ENCODE measurements at regions not wholly inside any gene's neighbourhood (a gene's known extent, or its start where the extent isn't known, plus 50 kb on each side); places are given as distances from the start of the nearest gene placed in this dataset.
"Not testable (repeated sequence)": the region's sequence is repeated elsewhere in the genome, so short reads cannot be mapped to it uniquely, and the experiment has no call there.

DNA sequence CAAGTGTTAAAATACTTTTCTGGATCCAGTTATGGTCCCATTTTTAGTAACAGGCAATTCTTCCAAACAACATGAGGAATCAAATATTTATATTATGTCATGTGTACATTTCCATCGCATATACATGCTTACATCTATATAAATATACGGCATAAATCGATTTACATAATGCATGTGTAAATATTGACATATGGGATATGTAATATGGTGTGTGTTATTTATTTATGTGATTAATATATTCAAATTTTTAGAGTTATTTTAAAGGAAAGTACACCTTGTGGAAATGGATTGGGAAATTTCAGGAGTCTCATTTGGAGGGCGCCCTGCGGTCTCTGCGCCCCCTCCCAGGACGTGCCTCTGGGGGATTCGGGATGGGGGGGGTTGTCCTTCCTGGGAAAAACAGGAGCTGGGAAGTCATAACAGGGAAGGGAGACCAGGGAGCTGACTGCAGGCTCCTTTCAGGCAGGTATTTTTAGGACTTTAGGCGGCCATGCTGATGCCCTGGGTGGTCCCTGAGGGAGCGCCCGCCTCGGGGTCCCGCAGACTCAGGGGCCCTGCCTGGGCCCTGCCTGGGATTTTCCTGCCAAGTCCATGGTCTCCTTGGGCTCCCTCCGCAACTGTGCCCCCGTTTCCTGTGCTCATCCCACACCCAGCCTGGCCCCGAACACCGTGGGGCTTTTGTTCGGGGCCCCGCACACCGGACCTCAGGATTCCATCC is 82.7 kb upstream of the SFSWAP start:
- DNase-seq (ENCODE audit: low read depth) = no peak

DNA sequence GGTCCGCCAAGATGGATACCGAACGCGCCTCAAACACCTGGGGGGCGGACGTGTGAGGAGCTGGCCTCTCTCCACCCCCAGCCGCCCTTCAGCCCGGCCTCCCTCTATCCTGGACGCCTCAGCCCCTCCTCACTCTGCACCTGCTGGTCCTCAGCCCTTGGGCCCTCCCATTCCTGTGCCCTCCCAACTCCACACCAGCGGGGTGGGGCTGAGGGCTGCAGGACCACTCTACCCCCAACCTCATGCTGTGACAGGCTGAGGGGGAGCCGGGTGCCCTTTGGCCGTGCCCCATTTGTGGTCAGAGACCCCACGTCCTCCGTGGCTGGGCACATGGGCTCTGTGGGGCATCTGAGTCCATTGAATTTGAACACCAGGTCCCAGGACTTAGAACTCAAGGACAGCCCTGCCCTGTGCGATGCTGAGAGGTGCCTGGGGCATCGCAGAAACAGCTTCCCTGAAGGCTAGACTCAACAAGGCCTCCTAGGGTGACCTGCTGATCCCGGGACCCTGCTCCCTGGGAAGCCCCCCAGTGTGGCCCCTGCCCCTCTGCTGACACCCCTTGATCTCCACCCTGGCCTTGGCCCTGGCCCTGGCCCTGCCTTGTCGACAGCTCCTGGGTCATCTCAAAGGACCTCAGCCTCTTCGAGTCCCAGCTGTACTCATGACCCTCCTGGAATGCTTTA is 82.0 kb upstream of the SFSWAP start:
- no peak for DNase-seq (ENCODE audit: low read depth)

DNA sequence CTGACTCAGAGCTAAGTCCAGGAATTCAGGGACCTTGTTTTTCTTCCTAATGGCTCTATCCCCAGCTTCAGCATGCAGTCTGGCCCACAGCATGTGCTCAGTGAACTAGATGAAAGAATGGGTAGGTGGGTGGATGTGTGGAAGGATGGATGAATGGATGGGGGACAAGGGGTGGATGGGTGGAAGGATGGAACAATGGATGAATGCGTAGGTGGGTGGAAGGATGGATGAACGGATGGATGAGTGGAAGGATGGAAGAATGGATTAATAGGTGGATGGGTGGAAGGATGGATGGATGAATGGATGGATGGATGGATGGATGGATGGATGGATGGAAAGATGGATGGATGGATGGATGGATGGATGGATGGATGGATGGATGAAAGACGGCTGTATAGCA is 79.7 kb upstream of the SFSWAP start:
- no peak for DNase-seq (ENCODE audit: low read depth)

GRCh38 chr12:131631889-131632651 is 78.8 kb upstream of the SFSWAP start:
- not testable (repeated sequence) for DNase-seq (ENCODE audit: low read depth)

- DNase-seq (ENCODE audit: low read depth) = not testable (repeated sequence)
These were observed 78.3 kb upstream of the SFSWAP start for GRCh38 chr12:131632652-131633023.

DNA sequence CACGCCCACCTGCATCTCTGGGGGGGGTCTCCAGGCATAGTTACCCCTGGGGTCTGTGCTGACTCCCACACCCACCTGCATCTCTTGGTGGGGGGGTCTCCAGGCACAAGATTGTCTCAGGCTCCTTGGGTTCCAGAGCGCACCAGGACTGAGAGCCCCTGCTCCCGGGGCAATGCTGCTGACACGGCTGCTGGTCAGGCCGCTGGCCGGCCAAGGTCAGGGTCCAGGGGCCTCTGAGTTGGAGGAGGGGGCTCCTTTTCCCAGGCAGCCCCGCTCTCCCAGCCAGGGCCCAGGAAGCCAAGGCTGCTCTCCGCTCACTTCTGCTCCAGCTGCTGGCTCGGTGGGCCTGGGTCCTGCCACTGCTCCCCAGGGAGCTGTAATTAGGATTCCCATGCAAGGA is 77.3 kb upstream of the SFSWAP start:
- DNase-seq (ENCODE audit: low read depth) = not testable (repeated sequence)

DNA sequence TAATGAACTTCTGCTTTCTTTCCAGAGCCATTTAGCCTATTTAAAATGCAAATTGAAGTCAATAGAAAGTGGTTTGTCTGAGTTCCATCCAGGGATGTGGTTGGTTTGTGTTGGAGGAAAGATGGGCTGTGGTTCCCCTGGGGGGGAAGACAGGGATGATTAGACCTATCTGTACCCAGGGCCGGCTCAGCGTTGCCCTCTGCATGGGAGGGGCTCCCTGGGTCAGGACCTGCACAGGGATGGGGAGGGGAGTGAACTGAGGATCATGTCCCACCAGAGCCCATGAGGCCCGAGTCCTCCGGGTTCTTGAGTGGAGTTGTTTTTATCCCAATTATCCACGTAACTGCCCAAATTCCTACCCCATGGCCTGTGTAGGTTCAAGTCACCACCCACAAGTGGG is 76.9 kb upstream of the SFSWAP start:
- no peak for DNase-seq (ENCODE audit: low read depth)

- not testable (repeated sequence) for DNase-seq (ENCODE audit: low read depth)
These were observed 75.9 kb upstream of the SFSWAP start for GRCh38 chr12:131635012-131635411.

- no peak for DNase-seq (ENCODE audit: low read depth)
These were observed 75.3 kb upstream of the SFSWAP start for GRCh38 chr12:131635491-131636122.

GRCh38 chr12:131636266-131636665 is 74.6 kb upstream of the SFSWAP start:
- no peak for DNase-seq (ENCODE audit: low read depth)

- DNase-seq (ENCODE audit: low read depth) = no peak
These were observed 73.7 kb upstream of the SFSWAP start for GRCh38 chr12:131636940-131637750.

DNA sequence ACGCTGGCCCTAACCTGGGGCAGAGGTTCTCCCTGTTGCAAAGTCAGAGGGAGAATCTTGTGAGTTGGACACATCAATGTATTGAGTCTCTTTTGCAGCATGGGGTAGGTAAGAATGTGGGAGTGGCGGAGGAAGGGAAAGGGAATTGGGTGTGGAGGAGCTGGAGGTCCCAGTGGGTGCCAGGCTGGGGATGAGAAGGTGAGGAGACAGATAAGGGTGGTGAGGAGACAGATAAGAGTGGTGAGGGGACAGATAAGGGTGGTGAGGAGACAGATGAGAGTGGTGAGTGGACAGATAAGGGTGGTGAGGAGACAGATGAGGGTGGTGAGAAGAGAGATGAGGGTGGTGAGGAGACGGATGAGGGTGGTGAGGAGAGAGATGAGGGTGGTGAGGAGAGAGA is 72.9 kb upstream of the SFSWAP start:
- no peak for DNase-seq (ENCODE audit: low read depth)

GRCh38 chr12:131639270-131639940 is 71.5 kb upstream of the SFSWAP start:
- DNase-seq (ENCODE audit: low read depth) = no peak

DNA sequence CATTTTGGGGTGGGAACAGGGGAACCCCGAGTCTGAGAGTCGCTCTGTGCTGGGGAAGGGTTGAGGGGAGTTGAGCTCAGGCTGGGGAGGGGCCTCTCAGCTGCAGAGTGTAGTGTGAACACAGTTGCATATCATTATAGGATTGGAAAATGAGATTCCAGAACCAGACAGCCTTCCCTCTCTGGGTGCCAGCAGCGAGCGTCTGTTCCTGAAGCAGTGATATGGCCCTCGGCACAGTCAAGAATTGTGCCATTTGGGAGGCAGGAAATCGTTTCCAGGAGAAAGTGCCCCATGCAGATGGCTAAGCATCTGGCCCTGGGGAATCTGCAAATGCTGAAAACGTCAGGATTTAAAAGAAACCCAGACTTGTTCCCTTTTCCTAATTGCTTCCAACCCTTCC is 70.4 kb upstream of the SFSWAP start:
- no peak for DNase-seq (ENCODE audit: low read depth)

- no peak for DNase-seq (ENCODE audit: low read depth)
These were observed 69.6 kb upstream of the SFSWAP start for GRCh38 chr12:131641315-131641714.

DNA sequence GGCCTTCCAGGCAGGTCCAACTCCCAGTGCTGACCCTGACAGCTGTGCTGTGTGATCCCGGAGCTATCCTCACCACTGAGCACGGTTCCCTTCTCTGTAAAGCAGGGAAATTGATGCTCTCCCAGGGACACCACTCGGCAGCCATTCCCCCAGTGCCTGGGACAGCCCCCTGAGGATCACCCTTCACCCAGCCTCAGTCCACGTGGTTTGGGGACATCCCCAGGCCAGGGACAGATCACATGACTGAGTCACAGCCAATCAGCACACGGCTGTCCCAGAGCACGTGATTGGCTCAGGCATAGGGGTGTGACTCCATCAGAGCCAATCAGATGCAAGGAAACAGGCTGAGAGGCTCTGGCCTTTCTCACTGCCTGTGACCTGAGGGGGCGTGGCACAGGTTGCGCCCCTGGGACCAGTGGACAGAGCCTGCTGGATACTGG is 68.8 kb upstream of the SFSWAP start:
- DNase-seq (ENCODE audit: low read depth) = no peak

- no peak for DNase-seq (ENCODE audit: low read depth)
These were observed 68.1 kb upstream of the SFSWAP start for GRCh38 chr12:131642771-131643170.

- no peak for DNase-seq (ENCODE audit: low read depth)
These were observed 67.0 kb upstream of the SFSWAP start for GRCh38 chr12:131643631-131644452.

DNA sequence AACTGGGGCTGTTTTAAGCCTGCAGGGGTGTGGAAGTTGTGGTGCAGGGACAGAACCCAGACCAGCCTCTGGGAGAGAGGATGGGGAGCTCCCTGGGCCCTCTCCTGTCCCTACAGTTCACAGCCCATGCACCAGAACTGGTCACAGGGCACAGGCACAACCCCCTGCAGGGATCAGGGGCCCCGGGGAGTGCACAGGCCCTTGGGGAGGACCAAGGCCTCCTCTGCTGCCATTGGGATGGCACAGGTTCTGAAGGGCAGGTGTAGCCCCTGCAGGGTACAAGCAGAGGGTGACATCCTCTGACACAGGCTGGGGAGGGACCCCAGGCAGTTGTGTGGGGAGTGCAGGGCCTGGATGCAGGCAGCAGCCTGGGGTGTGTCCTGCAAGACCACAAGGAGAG is 66.4 kb upstream of the SFSWAP start:
- DNase-seq (ENCODE audit: low read depth) = no peak

- not testable (repeated sequence) for DNase-seq (ENCODE audit: low read depth)
These were observed 66.0 kb upstream of the SFSWAP start for GRCh38 chr12:131644917-131645316.
